Cardiac fibroblast (primary cell): ENCODE measurements at regions not wholly inside any gene's neighbourhood (a gene's known extent, or its start where the extent isn't known, plus 50 kb on each side); places are given as distances from the start of the nearest gene placed in this dataset.

Experiments
- DNase-seq, 2 donors: peaks; one replicate each; pipeline versions ENCODE4 v3.0.0 to v3.0.0-alpha.2; 2010; ENCODE audit warnings: low read depth in 2 of 2
- H3K4me3 ChIP-seq, 2 donors: replicated peaks in 1 of 2; 1 replicate in 1 of 2; 2 replicates in 1 of 2; pipeline ENCODE4 v1.5.1; 2011; ENCODE audit warnings: low read depth in 2 of 2, low read length in 2 of 2, mild to moderate bottlenecking in 2 of 2, moderate library complexity in 1 of 2
- TF ChIP-seq, protein P1 (sequence below): IDR thresholded peaks from one replicate; pipeline ENCODE4 v1.5.1; 2011; ENCODE audit warnings: low read depth, mild to moderate bottlenecking, low read length, inconsistent platforms

DNA sequence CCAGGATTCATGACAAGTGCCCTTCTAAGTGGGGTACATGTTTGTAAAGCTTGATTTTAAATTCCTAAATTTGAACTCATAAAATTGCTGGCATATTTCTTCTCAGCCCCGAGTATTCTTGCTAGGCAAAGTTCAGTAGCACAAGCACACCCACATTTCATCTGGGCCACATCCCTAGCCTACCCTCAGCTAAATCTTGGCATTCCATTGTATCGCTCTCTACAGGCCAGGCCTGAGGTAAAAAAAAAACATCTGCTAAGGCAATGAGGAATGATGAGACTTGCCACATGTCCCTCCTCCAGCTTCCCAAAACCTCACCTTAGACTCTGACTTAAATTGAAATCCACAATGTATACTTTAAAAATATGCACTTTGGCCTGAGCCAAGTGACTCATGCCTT is 51.4 kb upstream of the VCX3B start:
- no peak for DNase-seq
- H3K4me3 ChIP-seq: no peak overlapping the region
- TF ChIP-seq, protein P1, sequence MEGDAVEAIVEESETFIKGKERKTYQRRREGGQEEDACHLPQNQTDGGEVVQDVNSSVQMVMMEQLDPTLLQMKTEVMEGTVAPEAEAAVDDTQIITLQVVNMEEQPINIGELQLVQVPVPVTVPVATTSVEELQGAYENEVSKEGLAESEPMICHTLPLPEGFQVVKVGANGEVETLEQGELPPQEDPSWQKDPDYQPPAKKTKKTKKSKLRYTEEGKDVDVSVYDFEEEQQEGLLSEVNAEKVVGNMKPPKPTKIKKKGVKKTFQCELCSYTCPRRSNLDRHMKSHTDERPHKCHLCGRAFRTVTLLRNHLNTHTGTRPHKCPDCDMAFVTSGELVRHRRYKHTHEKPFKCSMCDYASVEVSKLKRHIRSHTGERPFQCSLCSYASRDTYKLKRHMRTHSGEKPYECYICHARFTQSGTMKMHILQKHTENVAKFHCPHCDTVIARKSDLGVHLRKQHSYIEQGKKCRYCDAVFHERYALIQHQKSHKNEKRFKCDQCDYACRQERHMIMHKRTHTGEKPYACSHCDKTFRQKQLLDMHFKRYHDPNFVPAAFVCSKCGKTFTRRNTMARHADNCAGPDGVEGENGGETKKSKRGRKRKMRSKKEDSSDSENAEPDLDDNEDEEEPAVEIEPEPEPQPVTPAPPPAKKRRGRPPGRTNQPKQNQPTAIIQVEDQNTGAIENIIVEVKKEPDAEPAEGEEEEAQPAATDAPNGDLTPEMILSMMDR: no peak
